ENCODE measurements at regions not wholly inside any gene's neighbourhood (a gene's known extent, or its start where the extent isn't known, plus 50 kb on each side); places are given as distances from the start of the nearest gene placed in this dataset.
"Not testable (repeated sequence)": the region's sequence is repeated elsewhere in the genome, so short reads cannot be mapped to it uniquely, and the experiment has no call there.

DNA sequence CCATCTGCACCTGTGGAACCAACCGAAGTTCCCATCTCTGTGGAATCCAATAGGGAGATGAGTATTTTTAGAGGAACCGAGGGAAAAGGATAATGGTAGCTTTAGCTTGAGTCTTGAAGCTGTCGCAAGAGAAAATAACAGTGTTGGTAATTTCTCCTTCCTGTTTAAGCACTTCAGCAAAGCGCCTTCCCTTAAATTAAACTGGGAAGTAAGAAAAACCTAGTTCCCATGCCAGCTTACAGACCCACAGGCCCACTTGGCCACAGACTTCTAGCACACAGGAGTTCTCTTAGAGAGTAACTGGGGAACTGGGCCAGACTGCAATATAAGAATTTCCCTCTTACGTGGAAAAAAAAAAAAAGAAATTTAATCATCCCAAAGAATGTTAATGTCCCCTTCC lies 223.8 kb downstream of the EFCAB11 start:
- H4K20me1 ChIP-seq (ENCODE audit: insufficient read depth): no peaks in the 10 kb centered on the region
- H2AFZ ChIP-seq (ENCODE audit: low read depth): no peak overlapping the region
- H3K79me2 ChIP-seq (ENCODE audit: insufficient read depth, low read depth): no peaks in the 10 kb centered on the region
- no peak overlapping the region for H3K27ac ChIP-seq
- H3K4me1 ChIP-seq (ENCODE audit: low read depth, poor library complexity, severe bottlenecking): no peaks in the 10 kb centered on the region
- H3K4me3 ChIP-seq (IDR thresholded peaks at IDR 0.05; ENCODE audit: insufficient read depth, low read depth, low read length): no peak overlapping the region
- no peak overlapping the region for H3K4me2 ChIP-seq
- no peak for TF ChIP-seq CTCF (conservative IDR thresholded peaks at IDR 0.05; ENCODE audit: low read depth, low read length)
- H3K9ac ChIP-seq: no peak overlapping the region
- H3K27me3 ChIP-seq (ENCODE audit: insufficient read depth, low read depth): no peaks in the 10 kb centered on the region
- H3K36me3 ChIP-seq (ENCODE audit: insufficient read depth): no peaks in the 10 kb centered on the region

DNA sequence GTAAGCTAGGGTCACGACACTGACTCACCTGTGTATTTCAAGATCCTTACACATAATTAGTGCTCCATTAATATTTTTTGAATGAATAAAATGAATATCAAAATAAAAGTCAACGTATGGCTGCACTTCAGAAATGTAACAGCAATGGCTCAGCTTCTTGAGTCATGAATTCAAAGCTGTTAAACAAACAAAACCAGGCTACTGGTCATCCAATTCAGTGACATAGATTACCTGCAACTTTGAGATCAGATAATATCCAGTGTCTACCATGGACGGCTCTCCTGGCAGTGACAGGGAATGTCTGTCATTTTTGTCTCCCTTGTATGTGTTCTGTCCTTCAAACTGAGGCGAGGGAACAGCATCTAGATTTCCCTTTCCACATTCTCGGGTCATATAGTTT lies 225.6 kb downstream of the EFCAB11 start:
- Histone ChIP-seq H4K20me1 (ENCODE audit: insufficient read depth) (no peaks in the 10 kb centered on the region), H3K79me2 (ENCODE audit: insufficient read depth, low read depth) (no peaks in the 10 kb centered on the region), H3K27ac (no peak overlapping the region), H3K36me3 (ENCODE audit: insufficient read depth) (no peaks in the 10 kb centered on the region), H3K4me2 (no peak overlapping the region), H3K4me1 (ENCODE audit: low read depth, poor library complexity, severe bottlenecking) (no peaks in the 10 kb centered on the region), H3K9ac (no peak overlapping the region), H3K4me3 (IDR thresholded peaks at IDR 0.05; ENCODE audit: insufficient read depth, low read depth, low read length) (no peak overlapping the region), H2AFZ (ENCODE audit: low read depth) (no peak overlapping the region), H3K27me3 (ENCODE audit: insufficient read depth, low read depth) (no peaks in the 10 kb centered on the region)
- no peak for TF ChIP-seq CTCF (conservative IDR thresholded peaks at IDR 0.05; ENCODE audit: low read depth, low read length)

DNA sequence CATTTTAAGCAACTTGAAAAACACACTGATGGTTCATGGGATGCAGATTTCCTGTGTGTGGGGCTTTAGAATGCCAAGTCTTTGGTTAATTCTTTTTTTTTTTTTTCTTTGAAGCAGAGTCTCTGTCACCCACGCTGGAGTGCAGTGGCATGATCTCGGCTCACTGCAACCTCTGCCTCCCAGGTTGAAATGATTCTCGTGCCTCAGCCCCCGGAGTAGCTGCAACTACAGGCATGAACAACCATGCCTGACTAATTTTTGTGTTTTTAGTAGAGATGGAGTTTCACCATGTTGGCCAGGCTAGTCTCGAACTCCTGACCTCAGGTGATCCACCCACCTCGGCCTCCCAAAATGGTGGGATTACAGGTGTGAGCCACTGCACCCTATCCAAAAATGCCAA lies 228.3 kb downstream of the EFCAB11 start:
- not testable (repeated sequence) for H3K27me3 ChIP-seq (ENCODE audit: insufficient read depth, low read depth); H3K79me2 ChIP-seq (ENCODE audit: insufficient read depth, low read depth); H4K20me1 ChIP-seq (ENCODE audit: insufficient read depth); H3K27ac ChIP-seq; H3K9ac ChIP-seq; H3K36me3 ChIP-seq (ENCODE audit: insufficient read depth); H3K4me2 ChIP-seq; H3K4me1 ChIP-seq (ENCODE audit: low read depth, poor library complexity, severe bottlenecking); H3K4me3 ChIP-seq (IDR thresholded peaks at IDR 0.05; ENCODE audit: insufficient read depth, low read depth, low read length); H2AFZ ChIP-seq (ENCODE audit: low read depth)

GRCh38 chr14:89724628-89724960 lies 229.9 kb downstream of the EFCAB11 start:
- H3K4me2 ChIP-seq: no peak overlapping the region
- no peaks in the 10 kb centered on the region for H3K4me1 ChIP-seq (ENCODE audit: low read depth, poor library complexity, severe bottlenecking)
- no peaks in the 10 kb centered on the region for H4K20me1 ChIP-seq (ENCODE audit: insufficient read depth)
- no peak for TF ChIP-seq CTCF (conservative IDR thresholded peaks at IDR 0.05; ENCODE audit: low read depth, low read length)
- H3K9ac ChIP-seq: no peak overlapping the region
- no peak overlapping the region for H2AFZ ChIP-seq (ENCODE audit: low read depth)
- no peak overlapping the region for H3K27ac ChIP-seq
- no peaks in the 10 kb centered on the region for H3K79me2 ChIP-seq (ENCODE audit: insufficient read depth, low read depth)
- no peak overlapping the region for H3K4me3 ChIP-seq (IDR thresholded peaks at IDR 0.05; ENCODE audit: insufficient read depth, low read depth, low read length)
- H3K27me3 ChIP-seq (ENCODE audit: insufficient read depth, low read depth): no peaks in the 10 kb centered on the region
- H3K36me3 ChIP-seq (ENCODE audit: insufficient read depth): no peaks in the 10 kb centered on the region

GRCh38 chr14:89723930-89724627 lies 230.5 kb downstream of the EFCAB11 start:
- Histone ChIP-seq H2AFZ (ENCODE audit: low read depth) (no peak overlapping the region), H3K4me1 (ENCODE audit: low read depth, poor library complexity, severe bottlenecking) (no peaks in the 10 kb centered on the region), H3K4me2 (no peak overlapping the region), H3K4me3 (IDR thresholded peaks at IDR 0.05; ENCODE audit: insufficient read depth, low read depth, low read length) (no peak overlapping the region), H3K9ac (no peak overlapping the region), H3K79me2 (ENCODE audit: insufficient read depth, low read depth) (no peaks in the 10 kb centered on the region), H3K27me3 (ENCODE audit: insufficient read depth, low read depth) (no peaks in the 10 kb centered on the region), H4K20me1 (ENCODE audit: insufficient read depth) (no peaks in the 10 kb centered on the region), H3K36me3 (ENCODE audit: insufficient read depth) (no peaks in the 10 kb centered on the region), H3K27ac (no peak overlapping the region)
- TF ChIP-seq CTCF (conservative IDR thresholded peaks at IDR 0.05; ENCODE audit: low read depth, low read length): no peak
